SHP77 (cell line): ENCODE measurements at regions not wholly inside any gene's neighbourhood (a gene's known extent, or its start where the extent isn't known, plus 50 kb on each side); places are given as distances from the start of the nearest gene placed in this dataset.
"Not testable (repeated sequence)": the region's sequence is repeated elsewhere in the genome, so short reads cannot be mapped to it uniquely, and the experiment has no call there.

Source experiments
- DNase-seq, 2 experiments: peaks; one replicate each; lab custom pipeline; 2025; lab: John Stamatoyannopoulos, UW

GRCh38 chr15:39394496-39394895 lies 186.4 kb upstream of the THBS1 start:
- DNase-seq: no peak

- DNase-seq: no peak
Observed at GRCh38 chr15:39396979-39397615, 183.8 kb upstream of the THBS1 start.

GRCh38 chr15:39397883-39398282 lies 183.0 kb upstream of the THBS1 start:
- DNase-seq: no peak

GRCh38 chr15:39399600-39399999 lies 181.3 kb upstream of the THBS1 start:
- no peak for DNase-seq

GRCh38 chr15:39400002-39400401 lies 180.9 kb upstream of the THBS1 start:
- no peak for DNase-seq

- no peak for DNase-seq
Observed at GRCh38 chr15:39400821-39401550, 179.9 kb upstream of the THBS1 start.

GRCh38 chr15:39403640-39404117 lies 177.2 kb upstream of the THBS1 start:
- peak; percentile 10 to 18 for DNase-seq

GRCh38 chr15:39404767-39405181 lies 176.1 kb upstream of the THBS1 start:
- DNase-seq: no peak

- DNase-seq: no peak
Observed at GRCh38 chr15:39406485-39406884, 174.4 kb upstream of the THBS1 start.

- DNase-seq: no peak
Observed at GRCh38 chr15:39407116-39407515, 173.8 kb upstream of the THBS1 start.

GRCh38 chr15:39409876-39410530 lies 170.9 kb upstream of the THBS1 start:
- no peak for DNase-seq

GRCh38 chr15:39411102-39411989 lies 169.5 kb upstream of the THBS1 start:
- DNase-seq: no peak

- DNase-seq: no peak
Observed at GRCh38 chr15:39413558-39413957, 167.3 kb upstream of the THBS1 start.

GRCh38 chr15:39414201-39414600 lies 166.7 kb upstream of the THBS1 start:
- DNase-seq: no peak

GRCh38 chr15:39415634-39416033 lies 165.2 kb upstream of the THBS1 start:
- no peak for DNase-seq

GRCh38 chr15:39416258-39416657 lies 164.6 kb upstream of the THBS1 start:
- no peak for DNase-seq

GRCh38 chr15:39417366-39418134 lies 163.3 kb upstream of the THBS1 start:
- DNase-seq: no peak

GRCh38 chr15:39419651-39420050 lies 161.2 kb upstream of the THBS1 start:
- peak in 1 of 2 experiments; percentile 8 for DNase-seq

GRCh38 chr15:39420123-39420852 lies 160.6 kb upstream of the THBS1 start:
- DNase-seq: peak; percentile 40 to 46

- DNase-seq: not testable (repeated sequence)
Observed at GRCh38 chr15:39420853-39421192, 160.1 kb upstream of the THBS1 start.
